Smooth muscle cell (in vitro differentiated cells): ENCODE measurements at regions not wholly inside any gene's neighbourhood (a gene's known extent, or its start where the extent isn't known, plus 50 kb on each side); places are given as distances from the start of the nearest gene placed in this dataset.

ENCODE experiments used
- DNase-seq: peaks from one replicate; lab custom pipeline; 2025; ENCODE audit not compliant: unreplicated experiment; lab: John Stamatoyannopoulos, UW
- H2AFZ ChIP-seq: fragments of 200-600 bp; sonication (generic); 2 replicates; pipeline ENCODE4 v1.6.0; 2016; ENCODE audit warnings: antibody characterized with exemption, low read depth, mild to moderate bottlenecking
- H3F3A ChIP-seq: fragments of 200-600 bp; sonication (generic); 2 replicates; pipeline ENCODE4 v1.6.0; 2017; ENCODE audit warnings: antibody characterized with exemption, low read depth
- H3K27ac ChIP-seq: fragments of 200-600 bp; sonication (generic); 2 replicates; pipeline ENCODE4 v1.5.1; 2016; ENCODE audit warnings: low read depth, mild to moderate bottlenecking
- H3K27me3 ChIP-seq: fragments of 200-600 bp; sonication (generic); 2 replicates; pipeline ENCODE4 v1.6.1; 2016; ENCODE audit warnings: low read depth, mild to moderate bottlenecking
- H3K36me3 ChIP-seq: fragments of 200-600 bp; sonication (generic); 2 replicates; pipeline ENCODE4 v1.5.1; 2016; ENCODE audit warnings: low read depth
- H3K4me1 ChIP-seq: fragments of 200-600 bp; sonication (generic); 2 replicates; pipeline ENCODE4 v1.5.1; 2016; ENCODE audit warnings: low read depth
- H3K4me2 ChIP-seq: fragments of 200-600 bp; sonication (generic); 2 replicates; pipeline ENCODE4 v1.6.0; 2016; ENCODE audit warnings: mild to moderate bottlenecking
- H3K4me3 ChIP-seq: fragments of 200-600 bp; sonication (generic); 2 replicates; pipeline ENCODE4 v1.5.1; 2016; ENCODE audit warnings: mild to moderate bottlenecking
- H3K79me2 ChIP-seq: fragments of 200-600 bp; sonication (generic); 2 replicates; pipeline ENCODE4 v1.6.0; 2016; ENCODE audit warnings: low read depth, mild to moderate bottlenecking
- H3K9ac ChIP-seq: fragments of 200-600 bp; sonication (generic); 2 replicates; pipeline ENCODE4 v1.6.0; 2016; ENCODE audit warnings: low read depth
- H3K9me3 ChIP-seq: fragments of 200-600 bp; sonication (generic); replicated peaks from 2 replicates; pipeline ENCODE4 v1.5.1; 2016; ENCODE audit warnings: low read depth
- H4K20me1 ChIP-seq: fragments of 200-600 bp; sonication (generic); 2 replicates; pipeline ENCODE4 v1.6.0; 2016; ENCODE audit warnings: low read depth
- CTCF ChIP-seq: fragments of 200-600 bp; sonication (generic); IDR thresholded peaks from 2 replicates; pipeline ENCODE4 v1.5.1; 2017; ENCODE audit warnings: borderline replicate concordance, mild to moderate bottlenecking, antibody characterized with exemption; ENCODE audit not compliant: insufficient read depth, poor library complexity, severe bottlenecking
- WGBS: methylation state at CpG from one replicate; pipeline ENCODE4 v1.1.7; 2016; ENCODE audit warnings: low lambda C conversion rate; 5-methylcytosine and 5-hydroxymethylcytosine counted together

GRCh38 chr11:69923196-69923595 lies 104.0 kb upstream of the FGF3 start:
- no peaks in the 10 kb centered on the region for H4K20me1 ChIP-seq
- H3F3A ChIP-seq = no peaks in the 10 kb centered on the region
- H3K27ac ChIP-seq = peak overlapping the region; percentile 49
- no peak overlapping the region for H3K9ac ChIP-seq
- H3K79me2 ChIP-seq = no peaks in the 10 kb centered on the region
- H2AFZ ChIP-seq = no peak overlapping the region
- no peaks in the 10 kb centered on the region for H3K36me3 ChIP-seq
- TF ChIP-seq CTCF = no peak
- H3K9me3 ChIP-seq = no peaks in the 10 kb centered on the region
- 56% methylated on average over 7 of the region's 7 CpGs for WGBS
- no peak overlapping the region for H3K4me3 ChIP-seq
- no peaks in the 10 kb centered on the region for H3K4me1 ChIP-seq
- no peak for DNase-seq
- no peak overlapping the region for H3K4me2 ChIP-seq
- no peaks in the 10 kb centered on the region for H3K27me3 ChIP-seq

- Histone ChIP-seq H3F3A (no peaks in the 10 kb centered on the region), H4K20me1 (no peaks in the 10 kb centered on the region), H3K4me2 (no peak overlapping the region), H3K27ac (peak overlapping the region; percentile 49), H3K9me3 (no peaks in the 10 kb centered on the region), H3K36me3 (no peaks in the 10 kb centered on the region), H3K4me3 (no peak overlapping the region), H3K4me1 (no peaks in the 10 kb centered on the region), H3K79me2 (no peaks in the 10 kb centered on the region), H3K9ac (no peak overlapping the region), H3K27me3 (no peaks in the 10 kb centered on the region), H2AFZ (no peak overlapping the region)
- no peak for TF ChIP-seq CTCF
- no peak for DNase-seq
- WGBS = 89% methylated on average over 13 of the region's 13 CpGs
Observed at GRCh38 chr11:69923641-69924307, 104.6 kb upstream of the FGF3 start.

GRCh38 chr11:69924308-69925161 lies 105.3 kb upstream of the FGF3 start:
- H3K9ac ChIP-seq = no peak overlapping the region
- no peaks in the 10 kb centered on the region for H3K9me3 ChIP-seq
- no peaks in the 10 kb centered on the region for H4K20me1 ChIP-seq
- H3K4me3 ChIP-seq = no peak overlapping the region
- no peaks in the 10 kb centered on the region for H3K27me3 ChIP-seq
- no peaks in the 10 kb centered on the region for H3K79me2 ChIP-seq
- no peaks in the 10 kb centered on the region for H3K36me3 ChIP-seq
- TF ChIP-seq CTCF = no peak
- H3K4me2 ChIP-seq = no peak overlapping the region
- H2AFZ ChIP-seq = no peak overlapping the region
- no peaks in the 10 kb centered on the region for H3K4me1 ChIP-seq
- no peak overlapping the region for H3K27ac ChIP-seq
- DNase-seq = no peak
- H3F3A ChIP-seq = no peaks in the 10 kb centered on the region
- WGBS = 97% methylated on average over 2 of the region's 2 CpGs
